ENCODE measurements at regions not wholly inside any gene's neighbourhood (a gene's known extent, or its start where the extent isn't known, plus 50 kb on each side); places are given as distances from the start of the nearest gene placed in this dataset.

- H3K9me3 ChIP-seq = no peaks in the 10 kb centered on the region
- H3K27ac Mint-ChIP-seq (ENCODE audit: unreplicated experiment) = no peak overlapping the region
- H3K27me3 ChIP-seq (replicated peaks; ENCODE audit: control insufficient read depth, insufficient read depth, low read length) = no peaks in the 10 kb centered on the region
- DNase-seq = no peak
- peaks cover 10% of the 10 kb centered on the region for H3K9me3 Mint-ChIP-seq (ENCODE audit: unreplicated experiment)
- intact Hi-C loops (cut with micrococcal nuclease; ENCODE audit: unreplicated experiment) = no loop called here
- peaks cover 2% of the 10 kb centered on the region for H3K27me3 Mint-ChIP-seq (ENCODE audit: insufficient read depth, unreplicated experiment)
- BruUV-seq (replicated peaks) = no TSS peak
- H3K36me3 Mint-ChIP-seq (ENCODE audit: insufficient read depth, unreplicated experiment) = no peaks in the 10 kb centered on the region
- no peak overlapping the region for H3K4me3 ChIP-seq (ENCODE audit: low read depth, low read length)
- H3K36me3 ChIP-seq (ENCODE audit: control insufficient read depth, insufficient read depth, low read length) = no peaks in the 10 kb centered on the region
- POLR2A ChIA-PET = no interaction called here
- H3K4me1 Mint-ChIP-seq (ENCODE audit: low read depth, unreplicated experiment) = peaks cover 16% of the 10 kb centered on the region
- CTCF ChIA-PET = no interaction called here
- no peak for TF ChIP-seq CTCF (IDR thresholded peaks at IDR 0.05; ENCODE audit: insufficient read depth in 1 of 2, low read depth in 1 of 2, low read length in 1 of 2, severe bottlenecking in 1 of 2, unreplicated experiment in 1 of 2)
- no peaks in the 10 kb centered on the region for H3K4me1 ChIP-seq
- H3K4me3 Mint-ChIP-seq (ENCODE audit: unreplicated experiment) = no peak overlapping the region
Observed at GRCh38 chr2:41379496-41380221, 668.2 kb upstream of the PKDCC start.

GRCh38 chr2:41381701-41382100 is 666.1 kb upstream of the PKDCC start:
- Mint-ChIP-seq H3K4me3 (ENCODE audit: unreplicated experiment) (no peak overlapping the region), H3K9me3 (ENCODE audit: unreplicated experiment) (peaks cover 10% of the 10 kb centered on the region), H3K4me1 (ENCODE audit: low read depth, unreplicated experiment) (peaks cover 16% of the 10 kb centered on the region), H3K27me3 (ENCODE audit: insufficient read depth, unreplicated experiment) (peaks cover 2% of the 10 kb centered on the region), H3K36me3 (ENCODE audit: insufficient read depth, unreplicated experiment) (no peaks in the 10 kb centered on the region), H3K27ac (ENCODE audit: unreplicated experiment) (no peak overlapping the region)
- DNase-seq = no peak
- no peaks in the 10 kb centered on the region for H3K9me3 ChIP-seq
- H3K27me3 ChIP-seq (replicated peaks; ENCODE audit: control insufficient read depth, insufficient read depth, low read length) = no peaks in the 10 kb centered on the region
- no peaks in the 10 kb centered on the region for H3K36me3 ChIP-seq (ENCODE audit: control insufficient read depth, insufficient read depth, low read length)
- H3K4me3 ChIP-seq (ENCODE audit: low read depth, low read length) = no peak overlapping the region
- ChIA-PET POLR2A (no interaction called here), CTCF (interaction anchor here (1.1 kb wide), 1 partner anchor 19 kb away, joined by 3 read pairs; no protein-coding TSS in a partner anchor)
- no peaks in the 10 kb centered on the region for H3K4me1 ChIP-seq
- intact Hi-C loops (cut with micrococcal nuclease; ENCODE audit: unreplicated experiment) = no loop called here
- no TSS peak for BruUV-seq (replicated peaks)
- TF ChIP-seq CTCF (IDR thresholded peaks at IDR 0.05; ENCODE audit: insufficient read depth in 1 of 2, low read depth in 1 of 2, low read length in 1 of 2, severe bottlenecking in 1 of 2, unreplicated experiment in 1 of 2) = no peak

GRCh38 chr2:41387519-41387918 is 660.3 kb upstream of the PKDCC start:
- intact Hi-C loops (cut with micrococcal nuclease; ENCODE audit: unreplicated experiment) = no loop called here
- Histone ChIP-seq H3K4me1 (no peaks in the 10 kb centered on the region), H3K36me3 (ENCODE audit: control insufficient read depth, insufficient read depth, low read length) (no peaks in the 10 kb centered on the region), H3K9me3 (no peaks in the 10 kb centered on the region; the same call in 1 of the 2 replicates), H3K27me3 (replicated peaks; ENCODE audit: control insufficient read depth, insufficient read depth, low read length) (no peaks in the 10 kb centered on the region), H3K4me3 (ENCODE audit: low read depth, low read length) (no peak overlapping the region)
- no peak overlapping the region for H3K4me3 Mint-ChIP-seq (ENCODE audit: unreplicated experiment)
- BruUV-seq (replicated peaks) = no TSS peak
- H3K4me1 Mint-ChIP-seq (ENCODE audit: low read depth, unreplicated experiment) = no peaks in the 10 kb centered on the region
- CTCF ChIA-PET = no interaction called here
- DNase-seq = no peak
- H3K27me3 Mint-ChIP-seq (ENCODE audit: insufficient read depth, unreplicated experiment) = no peaks in the 10 kb centered on the region
- no peaks in the 10 kb centered on the region for H3K9me3 Mint-ChIP-seq (ENCODE audit: unreplicated experiment)
- no peak overlapping the region for H3K27ac Mint-ChIP-seq (ENCODE audit: unreplicated experiment)
- POLR2A ChIA-PET = no interaction called here
- H3K36me3 Mint-ChIP-seq (ENCODE audit: insufficient read depth, unreplicated experiment) = no peaks in the 10 kb centered on the region
- no peak for TF ChIP-seq CTCF (IDR thresholded peaks at IDR 0.05; ENCODE audit: insufficient read depth in 1 of 2, low read depth in 1 of 2, low read length in 1 of 2, severe bottlenecking in 1 of 2, unreplicated experiment in 1 of 2)
